Activated T-helper 2 cell treated with anti-CD3 and anti-CD28 coated beads, Interferon-gamma antibody, Interleukin-2, Interleukin-4, amounts not matched to agents 10 μg/mL and 5 μg/mL and 100 μg/mL, durations not matched to agents 14 hours and 24 hours and 36 hours (primary cell): ENCODE measurements at regions not wholly inside any gene's neighbourhood (a gene's known extent, or its start where the extent isn't known, plus 50 kb on each side); places are given as distances from the start of the nearest gene placed in this dataset.

Experiments used
- DNase-seq: peaks from one replicate; pipeline ENCODE4 v3.0.0; 2021; ENCODE audit warnings: low spot score
- H3K27ac Mint-ChIP-seq: one replicate; pipeline ENCODE4 v1.8.0; 2021; ENCODE audit warnings: mixed read lengths
- H3K27me3 Mint-ChIP-seq: one replicate; pipeline ENCODE4 v1.8.0; 2021; ENCODE audit warnings: low read depth, mixed read lengths
- H3K36me3 Mint-ChIP-seq: one replicate; pipeline ENCODE4 v1.8.0; 2021; ENCODE audit warnings: low read depth, mixed read lengths
- H3K4me1 Mint-ChIP-seq: one replicate; pipeline ENCODE4 v1.8.0; 2021; ENCODE audit warnings: low read depth, mixed read lengths
- H3K4me3 Mint-ChIP-seq: one replicate; pipeline ENCODE4 v1.8.0; 2021; ENCODE audit warnings: low read depth, mild to moderate bottlenecking, moderate library complexity, mixed read lengths
- H3K9me3 Mint-ChIP-seq: one replicate; pipeline ENCODE4 v1.8.0; 2021; ENCODE audit warnings: mixed read lengths
- intact Hi-C: fragments of 100-400 bp; cut with micrococcal nuclease; formaldehyde crosslinking; loops from one replicate; pipeline ENCODE4 v1.15.1; 2023

- intact Hi-C loops = no loop called here
- no peak for DNase-seq
- no peaks in the 10 kb centered on the region for H3K27me3 Mint-ChIP-seq
- no peaks in the 10 kb centered on the region for H3K9me3 Mint-ChIP-seq
- no peaks in the 10 kb centered on the region for H3K4me1 Mint-ChIP-seq
- H3K36me3 Mint-ChIP-seq = no peaks in the 10 kb centered on the region
- H3K27ac Mint-ChIP-seq = no peak overlapping the region
- no peak overlapping the region for H3K4me3 Mint-ChIP-seq
Observed at GRCh38 chr3:132154619-132155018, 119.8 kb upstream of the CPNE4 start.

GRCh38 chr3:132159145-132159544, 124.3 kb upstream of the CPNE4 start:
- Mint-ChIP-seq H3K4me1 (no peaks in the 10 kb centered on the region), H3K27ac (no peak overlapping the region), H3K36me3 (no peaks in the 10 kb centered on the region), H3K27me3 (no peaks in the 10 kb centered on the region), H3K4me3 (no peak overlapping the region), H3K9me3 (no peaks in the 10 kb centered on the region)
- intact Hi-C loops = no loop called here
- DNase-seq = no peak

- no peaks in the 10 kb centered on the region for H3K27me3 Mint-ChIP-seq
- no peaks in the 10 kb centered on the region for H3K9me3 Mint-ChIP-seq
- no peaks in the 10 kb centered on the region for H3K4me1 Mint-ChIP-seq
- no peak overlapping the region for H3K27ac Mint-ChIP-seq
- H3K4me3 Mint-ChIP-seq = no peak overlapping the region
- intact Hi-C loops = no loop called here
- H3K36me3 Mint-ChIP-seq = no peaks in the 10 kb centered on the region
- no peak for DNase-seq
Observed at GRCh38 chr3:132160198-132160597, 125.4 kb upstream of the CPNE4 start.

- no peaks in the 10 kb centered on the region for H3K9me3 Mint-ChIP-seq
- H3K27ac Mint-ChIP-seq = no peak overlapping the region
- H3K4me1 Mint-ChIP-seq = no peaks in the 10 kb centered on the region
- H3K27me3 Mint-ChIP-seq = peaks cover 2% of the 10 kb centered on the region
- H3K4me3 Mint-ChIP-seq = no peak overlapping the region
- intact Hi-C loops = no loop called here
- H3K36me3 Mint-ChIP-seq = no peaks in the 10 kb centered on the region
- DNase-seq = no peak
Observed at GRCh38 chr3:132161608-132162007, 126.8 kb upstream of the CPNE4 start.

- Mint-ChIP-seq H3K36me3 (no peaks in the 10 kb centered on the region), H3K4me3 (no peak overlapping the region), H3K27ac (no peak overlapping the region), H3K9me3 (no peaks in the 10 kb centered on the region), H3K4me1 (no peaks in the 10 kb centered on the region), H3K27me3 (peaks cover 8% of the 10 kb centered on the region)
- no peak for DNase-seq
- intact Hi-C loops = no loop called here
Observed at GRCh38 chr3:132164469-132165092, 129.8 kb upstream of the CPNE4 start.

- H3K27ac Mint-ChIP-seq = no peak overlapping the region
- no peak overlapping the region for H3K4me3 Mint-ChIP-seq
- DNase-seq = no peak
- intact Hi-C loops = no loop called here
- no peaks in the 10 kb centered on the region for H3K4me1 Mint-ChIP-seq
- H3K36me3 Mint-ChIP-seq = no peaks in the 10 kb centered on the region
- no peaks in the 10 kb centered on the region for H3K9me3 Mint-ChIP-seq
- peaks cover 9% of the 10 kb centered on the region for H3K27me3 Mint-ChIP-seq
Observed at GRCh38 chr3:132167870-132168269, 133.1 kb upstream of the CPNE4 start.

GRCh38 chr3:132174500-132174899, 139.7 kb upstream of the CPNE4 start:
- no peaks in the 10 kb centered on the region for H3K9me3 Mint-ChIP-seq
- intact Hi-C loops = no loop called here
- H3K36me3 Mint-ChIP-seq = no peaks in the 10 kb centered on the region
- no peaks in the 10 kb centered on the region for H3K4me1 Mint-ChIP-seq
- DNase-seq = no peak
- no peak overlapping the region for H3K4me3 Mint-ChIP-seq
- H3K27ac Mint-ChIP-seq = no peak overlapping the region
- H3K27me3 Mint-ChIP-seq = peaks cover 2% of the 10 kb centered on the region

GRCh38 chr3:132180337-132180791, 136.8 kb upstream of the ACP3 start:
- Mint-ChIP-seq H3K36me3 (no peaks in the 10 kb centered on the region), H3K27me3 (peaks cover 2% of the 10 kb centered on the region), H3K9me3 (no peaks in the 10 kb centered on the region), H3K27ac (no peak overlapping the region), H3K4me1 (peaks cover 2% of the 10 kb centered on the region), H3K4me3 (no peak overlapping the region)
- DNase-seq = no peak
- intact Hi-C loops = no loop called here

- H3K4me1 Mint-ChIP-seq = peaks cover 2% of the 10 kb centered on the region
- no peak overlapping the region for H3K27ac Mint-ChIP-seq
- peaks cover 2% of the 10 kb centered on the region for H3K27me3 Mint-ChIP-seq
- intact Hi-C loops = no loop called here
- no peak overlapping the region for H3K4me3 Mint-ChIP-seq
- H3K36me3 Mint-ChIP-seq = no peaks in the 10 kb centered on the region
- no peak for DNase-seq
- H3K9me3 Mint-ChIP-seq = no peaks in the 10 kb centered on the region
Observed at GRCh38 chr3:132183811-132184210, 133.4 kb upstream of the ACP3 start.

- H3K27ac Mint-ChIP-seq = no peak overlapping the region
- DNase-seq = no peak
- H3K27me3 Mint-ChIP-seq = no peaks in the 10 kb centered on the region
- H3K36me3 Mint-ChIP-seq = no peaks in the 10 kb centered on the region
- intact Hi-C loops = no loop called here
- no peaks in the 10 kb centered on the region for H3K9me3 Mint-ChIP-seq
- no peaks in the 10 kb centered on the region for H3K4me1 Mint-ChIP-seq
- no peak overlapping the region for H3K4me3 Mint-ChIP-seq
Observed at GRCh38 chr3:132187746-132188145, 129.5 kb upstream of the ACP3 start.

- Mint-ChIP-seq H3K4me1 (no peaks in the 10 kb centered on the region), H3K9me3 (no peaks in the 10 kb centered on the region), H3K27me3 (no peaks in the 10 kb centered on the region), H3K36me3 (no peaks in the 10 kb centered on the region), H3K4me3 (no peak overlapping the region), H3K27ac (no peak overlapping the region)
- intact Hi-C loops = no loop called here
- no peak for DNase-seq
Observed at GRCh38 chr3:132189601-132190000, 127.6 kb upstream of the ACP3 start.

- intact Hi-C loops = no loop called here
- Mint-ChIP-seq H3K4me3 (no peak overlapping the region), H3K36me3 (no peaks in the 10 kb centered on the region), H3K27me3 (peaks cover 2% of the 10 kb centered on the region), H3K27ac (no peak overlapping the region), H3K9me3 (no peaks in the 10 kb centered on the region), H3K4me1 (no peaks in the 10 kb centered on the region)
- DNase-seq = no peak
Observed at GRCh38 chr3:132196113-132196512, 121.1 kb upstream of the ACP3 start.

GRCh38 chr3:132198516-132198915, 118.7 kb upstream of the ACP3 start:
- H3K9me3 Mint-ChIP-seq = no peaks in the 10 kb centered on the region
- DNase-seq = no peak
- no peak overlapping the region for H3K27ac Mint-ChIP-seq
- intact Hi-C loops = no loop called here
- no peak overlapping the region for H3K4me3 Mint-ChIP-seq
- H3K27me3 Mint-ChIP-seq = peaks cover 6% of the 10 kb centered on the region
- H3K36me3 Mint-ChIP-seq = no peaks in the 10 kb centered on the region
- H3K4me1 Mint-ChIP-seq = no peaks in the 10 kb centered on the region

- H3K4me1 Mint-ChIP-seq = no peaks in the 10 kb centered on the region
- no peak overlapping the region for H3K27ac Mint-ChIP-seq
- H3K27me3 Mint-ChIP-seq = peaks cover 6% of the 10 kb centered on the region
- intact Hi-C loops = no loop called here
- no peaks in the 10 kb centered on the region for H3K9me3 Mint-ChIP-seq
- no peaks in the 10 kb centered on the region for H3K36me3 Mint-ChIP-seq
- no peak overlapping the region for H3K4me3 Mint-ChIP-seq
- no peak for DNase-seq
Observed at GRCh38 chr3:132199451-132199850, 117.8 kb upstream of the ACP3 start.
